ENCODE measurements at regions not wholly inside any gene's neighbourhood (a gene's known extent, or its start where the extent isn't known, plus 50 kb on each side); places are given as distances from the start of the nearest gene placed in this dataset.

GRCh38 chr17:45666046-45666600 is 118.0 kb upstream of the CRHR1 start:
- no peak overlapping the region for H3K27ac ChIP-seq
- no peak for ATAC-seq
- no peaks in the 10 kb centered on the region for H3K36me3 ChIP-seq
- DNase-seq = no peak
- no peaks in the 10 kb centered on the region for H3K4me1 ChIP-seq
- intact Hi-C loops (cut with DNase I; ENCODE audit: low total_unique reads) = no loop called here
- no peak overlapping the region for H3K4me3 ChIP-seq
- TF ChIP-seq CTCF (IDR thresholded peaks at IDR 0.05 in 4 of 5, conservative IDR thresholded peaks at IDR 0.05 in 1 of 5) (no peak), POLR2A (IDR thresholded peaks at IDR 0.05) (no peak)
- peaks cover 0 to 3% (median 0%) of the 10 kb centered on the region in 3 donors for H3K27me3 ChIP-seq
- no peaks in the 10 kb centered on the region for H3K9me3 ChIP-seq
- in situ Hi-C loops (cut with MboI; ENCODE audit: low sequenced_read_pairs in 4 of 4) = no loop called here

- H3K4me3 ChIP-seq = no peak overlapping the region
- H3K27me3 ChIP-seq = peaks cover 0 to 3% (median 0%) of the 10 kb centered on the region in 3 donors
- no peak for DNase-seq
- H3K36me3 ChIP-seq = no peaks in the 10 kb centered on the region
- no peak for ATAC-seq
- in situ Hi-C loops (cut with MboI; ENCODE audit: low sequenced_read_pairs in 4 of 4) = no loop called here
- no peaks in the 10 kb centered on the region for H3K4me1 ChIP-seq
- H3K9me3 ChIP-seq = no peaks in the 10 kb centered on the region
- TF ChIP-seq CTCF (IDR thresholded peaks at IDR 0.05 in 4 of 5, conservative IDR thresholded peaks at IDR 0.05 in 1 of 5) (no peak), POLR2A (IDR thresholded peaks at IDR 0.05) (no peak)
- no peak overlapping the region for H3K27ac ChIP-seq
- intact Hi-C loops (cut with DNase I; ENCODE audit: low total_unique reads) = no loop called here
These were observed 117.5 kb upstream of the CRHR1 start for GRCh38 chr17:45666641-45667040.

GRCh38 chr17:45667591-45668171 is 116.4 kb upstream of the CRHR1 start:
- in situ Hi-C loops (cut with MboI; ENCODE audit: low sequenced_read_pairs in 4 of 4) (no loop called here), intact Hi-C loops (cut with DNase I; ENCODE audit: low total_unique reads) (no loop called here)
- Histone ChIP-seq H3K9me3 (no peaks in the 10 kb centered on the region), H3K4me3 (no peak overlapping the region), H3K4me1 (no peaks in the 10 kb centered on the region), H3K36me3 (no peaks in the 10 kb centered on the region), H3K27me3 (peaks cover 0 to 6% (median 0%) of the 10 kb centered on the region in 3 donors), H3K27ac (no peak overlapping the region)
- TF ChIP-seq POLR2A (IDR thresholded peaks at IDR 0.05) = no peak
- no peak for TF ChIP-seq CTCF (IDR thresholded peaks at IDR 0.05 in 4 of 5, conservative IDR thresholded peaks at IDR 0.05 in 1 of 5)
- DNase-seq (no peak), ATAC-seq (no peak)

- Histone ChIP-seq H3K36me3 (no peaks in the 10 kb centered on the region), H3K9me3 (no peaks in the 10 kb centered on the region), H3K27ac (no peak overlapping the region), H3K27me3 (peaks cover 0 to 6% (median 0%) of the 10 kb centered on the region in 3 donors), H3K4me3 (no peak overlapping the region), H3K4me1 (no peaks in the 10 kb centered on the region)
- ATAC-seq (no peak), DNase-seq (no peak)
- intact Hi-C loops (cut with DNase I; ENCODE audit: low total_unique reads) (no loop called here), in situ Hi-C loops (cut with MboI; ENCODE audit: low sequenced_read_pairs in 4 of 4) (no loop called here)
- no peak for TF ChIP-seq POLR2A (IDR thresholded peaks at IDR 0.05)
- no peak for TF ChIP-seq CTCF (IDR thresholded peaks at IDR 0.05 in 4 of 5, conservative IDR thresholded peaks at IDR 0.05 in 1 of 5)
These were observed 115.8 kb upstream of the CRHR1 start for GRCh38 chr17:45668316-45668715.

GRCh38 chr17:45672301-45672700 is 111.8 kb upstream of the CRHR1 start:
- H3K27ac ChIP-seq = no peak overlapping the region
- intact Hi-C loops (cut with DNase I; ENCODE audit: low total_unique reads) (no loop called here), in situ Hi-C loops (cut with MboI; ENCODE audit: low sequenced_read_pairs in 4 of 4) (no loop called here)
- no peak overlapping the region for H3K4me3 ChIP-seq
- TF ChIP-seq POLR2A (IDR thresholded peaks at IDR 0.05) = no peak
- TF ChIP-seq CTCF (IDR thresholded peaks at IDR 0.05 in 4 of 5, conservative IDR thresholded peaks at IDR 0.05 in 1 of 5) = no peak
- ATAC-seq = no peak
- peaks cover 0 to 6% (median 0%) of the 10 kb centered on the region in 3 donors for H3K27me3 ChIP-seq
- H3K4me1 ChIP-seq = no peaks in the 10 kb centered on the region
- H3K36me3 ChIP-seq = no peaks in the 10 kb centered on the region
- no peaks in the 10 kb centered on the region for H3K9me3 ChIP-seq
- DNase-seq = no peak
